Endodermal cell (in vitro differentiated cells): ENCODE measurements at regions not wholly inside any gene's neighbourhood (a gene's known extent, or its start where the extent isn't known, plus 50 kb on each side); places are given as distances from the start of the nearest gene placed in this dataset.

Experiments used
- DNase-seq: peaks from one replicate; pipeline ENCODE4 v3.0.0-alpha.2; 2017
- H3K27ac ChIP-seq: 2 replicates; pipeline ENCODE4 v1.5.1; 2013; ENCODE audit warnings: mild to moderate bottlenecking, low read depth, low read length, moderate library complexity
- H3K27me3 ChIP-seq: 2 replicates; pipeline ENCODE4 v1.6.1; 2013; ENCODE audit warnings: mild to moderate bottlenecking, low read length, moderate library complexity; ENCODE audit not compliant: insufficient read depth, control insufficient read depth, poor library complexity, severe bottlenecking
- H3K36me3 ChIP-seq: 2 replicates; pipeline ENCODE4 v1.7.0; 2013; ENCODE audit warnings: mild to moderate bottlenecking, low read length, moderate library complexity; ENCODE audit not compliant: control insufficient read depth, insufficient read depth
- H3K4me1 ChIP-seq: one replicate; pipeline ENCODE4 v1.7.0; 2013; ENCODE audit warnings: low read length; ENCODE audit not compliant: control insufficient read depth, insufficient read depth
- H3K4me3 ChIP-seq: 2 replicates; pipeline ENCODE4 v1.5.1; 2013; ENCODE audit warnings: mild to moderate bottlenecking, low read length, moderate library complexity
- H3K9ac ChIP-seq: 2 replicates; pipeline ENCODE4 v1.6.1; 2013; ENCODE audit warnings: mild to moderate bottlenecking, low read length, moderate library complexity; ENCODE audit not compliant: poor library complexity, severe bottlenecking; ENCODE audit errors: extremely low read depth
- H3K9me3 ChIP-seq: 2 replicates; pipeline ENCODE4 v1.6.1; 2013; ENCODE audit warnings: mild to moderate bottlenecking, low read length, moderate library complexity; ENCODE audit not compliant: control insufficient read depth
- H3K27ac Mint-ChIP-seq: 2 replicates; pipeline ENCODE4 v1.8.0; 2020; ENCODE audit warnings: mixed read lengths
- H3K27me3 Mint-ChIP-seq: 2 replicates; pipeline ENCODE4 v1.8.0; 2021; ENCODE audit warnings: mild to moderate bottlenecking, mixed read lengths; ENCODE audit not compliant: insufficient read depth
- H3K36me3 Mint-ChIP-seq: 2 replicates; pipeline ENCODE4 v1.8.0; 2020; ENCODE audit warnings: low read depth, mixed read lengths
- H3K4me1 Mint-ChIP-seq: 2 replicates; pipeline ENCODE4 v1.8.0; 2020; ENCODE audit warnings: mixed read lengths
- H3K4me3 Mint-ChIP-seq: 2 replicates; pipeline ENCODE4 v1.8.0; 2020; ENCODE audit warnings: mild to moderate bottlenecking, moderate library complexity, mixed read lengths
- H3K9me3 Mint-ChIP-seq: 2 replicates; pipeline ENCODE4 v1.8.0; 2020; ENCODE audit warnings: mild to moderate bottlenecking, mixed read lengths
- CTCF ChIP-seq: fragments of 200-600 bp; sonication (generic); conservative IDR thresholded peaks from 2 replicates; pipeline ENCODE4 v1.5.0; 2021; ENCODE audit warnings: antibody characterized with exemption, mild to moderate bottlenecking
- WGBS, 2 experiments: methylation state at CpG; one replicate each; pipeline versions ENCODE4 v1.1.5 to v1.1.7; 2013; ENCODE audit warnings: missing lambda C conversion rate in 2 of 2, mixed read lengths in 1 of 2; ENCODE audit not compliant: insufficient coverage in 1 of 2, insufficient read length in 1 of 2; 5-methylcytosine and 5-hydroxymethylcytosine counted together

DNA sequence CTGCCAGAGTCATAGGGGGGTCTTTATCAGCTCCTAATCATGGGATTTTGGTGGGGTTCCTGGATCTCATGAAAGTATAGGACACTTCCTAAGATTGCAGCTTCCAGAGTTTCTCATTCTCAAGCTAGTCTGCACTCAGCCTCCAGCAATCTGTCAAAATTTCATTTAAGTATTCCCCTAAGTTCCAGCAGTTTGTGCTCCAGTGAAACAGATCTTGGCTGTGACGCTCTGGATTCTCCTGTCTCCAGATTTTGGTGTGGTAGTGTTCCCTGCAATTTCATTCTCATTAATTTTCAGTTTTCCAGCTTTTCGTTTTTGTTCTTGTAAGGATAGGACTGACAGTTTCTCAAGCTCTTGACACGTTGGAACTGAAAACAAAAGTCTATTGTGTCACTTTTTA is 908.9 kb upstream of the MIR17HG start:
- Histone ChIP-seq H3K36me3 (no peaks in the 10 kb centered on the region), H3K4me1 (no peaks in the 10 kb centered on the region), H3K27me3 (no peaks in the 10 kb centered on the region), H3K27ac (no peak overlapping the region), H3K9me3 (no peaks in the 10 kb centered on the region), H3K4me3 (no peak overlapping the region), H3K9ac (no peak overlapping the region)
- peaks cover 11% of the 10 kb centered on the region for H3K4me1 Mint-ChIP-seq
- H3K27ac Mint-ChIP-seq: peak overlapping the region; percentile 5
- no peaks in the 10 kb centered on the region for H3K9me3 Mint-ChIP-seq
- H3K27me3 Mint-ChIP-seq: no peaks in the 10 kb centered on the region
- H3K36me3 Mint-ChIP-seq: no peaks in the 10 kb centered on the region
- DNase-seq: no peak
- no peak for TF ChIP-seq CTCF
- WGBS, 2 experiments: 95 to 100% methylated on average over 1 to 3 of the region's 3 CpGs
- no peak overlapping the region for H3K4me3 Mint-ChIP-seq

GRCh38 chr13:90443268-90443667 is 904.2 kb upstream of the MIR17HG start:
- Histone ChIP-seq H3K27ac (no peak overlapping the region), H3K4me1 (peaks cover 3% of the 10 kb centered on the region), H3K9ac (no peak overlapping the region), H3K4me3 (no peak overlapping the region), H3K27me3 (no peaks in the 10 kb centered on the region), H3K9me3 (peaks cover 8% of the 10 kb centered on the region), H3K36me3 (no peaks in the 10 kb centered on the region)
- Mint-ChIP-seq H3K36me3 (no peaks in the 10 kb centered on the region), H3K27me3 (no peaks in the 10 kb centered on the region), H3K27ac (no peak overlapping the region), H3K4me1 (peaks cover 11% of the 10 kb centered on the region), H3K4me3 (no peak overlapping the region), H3K9me3 (peaks cover 6% of the 10 kb centered on the region)
- DNase-seq: no peak
- WGBS, 2 experiments: 98 to 100% methylated on average over 1 to 2 of the region's 3 CpGs
- TF ChIP-seq CTCF: no peak

DNA sequence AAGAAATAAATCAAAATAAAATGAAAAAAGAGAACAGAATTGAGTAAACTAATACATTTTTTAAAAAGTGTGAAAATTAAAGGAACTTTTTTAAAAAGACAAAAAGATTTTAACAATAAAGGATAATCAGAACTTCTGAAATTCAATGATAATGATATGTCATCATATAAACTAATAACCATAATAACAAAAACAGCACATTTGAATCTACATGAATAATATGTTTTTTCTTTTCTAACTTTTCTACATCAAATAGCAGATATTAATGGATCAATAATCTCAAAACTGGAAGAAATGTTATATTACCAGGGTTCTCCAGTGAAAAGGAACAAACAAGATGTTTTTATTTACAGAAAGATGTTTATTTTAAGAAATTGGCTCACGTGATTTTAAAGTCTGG is 903.3 kb upstream of the MIR17HG start:
- 89 to 95% methylated on average over 1 of the region's 1 CpG for WGBS, 2 experiments
- Histone ChIP-seq H3K9me3 (peaks cover 8% of the 10 kb centered on the region), H3K4me3 (no peak overlapping the region), H3K36me3 (no peaks in the 10 kb centered on the region), H3K9ac (no peak overlapping the region), H3K4me1 (peaks cover 3% of the 10 kb centered on the region), H3K27ac (no peak overlapping the region), H3K27me3 (no peaks in the 10 kb centered on the region)
- H3K4me3 Mint-ChIP-seq: no peak overlapping the region
- no peak overlapping the region for H3K27ac Mint-ChIP-seq
- no peaks in the 10 kb centered on the region for H3K36me3 Mint-ChIP-seq
- H3K27me3 Mint-ChIP-seq: no peaks in the 10 kb centered on the region
- DNase-seq: no peak
- no peak for TF ChIP-seq CTCF
- peaks cover 6% of the 10 kb centered on the region for H3K9me3 Mint-ChIP-seq
- H3K4me1 Mint-ChIP-seq: peaks cover 6% of the 10 kb centered on the region
